ENCODE measurements at regions not wholly inside any gene's neighbourhood (a gene's known extent, or its start where the extent isn't known, plus 50 kb on each side); places are given as distances from the start of the nearest gene placed in this dataset.
"Not testable (repeated sequence)": the region's sequence is repeated elsewhere in the genome, so short reads cannot be mapped to it uniquely, and the experiment has no call there.

DNA sequence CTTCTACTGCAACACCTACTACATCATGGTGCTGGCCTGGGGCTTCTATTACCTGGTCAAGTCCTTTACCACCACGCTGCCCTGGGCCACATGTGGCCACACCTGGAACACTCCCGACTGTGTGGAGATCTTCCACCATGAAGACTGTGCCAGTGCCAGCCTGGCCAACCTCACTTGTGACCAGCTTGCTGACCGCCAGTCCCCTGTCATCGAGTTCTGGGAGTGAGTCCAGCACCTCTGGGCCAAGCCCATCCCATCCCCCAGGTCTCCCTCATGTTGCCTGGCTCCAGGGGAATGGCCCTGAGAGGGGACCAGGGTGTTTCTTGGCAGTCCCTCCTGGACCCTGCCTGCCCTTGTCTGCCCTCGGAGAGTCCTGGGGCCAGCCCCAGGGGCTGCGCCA is 519.4 kb downstream of the TP53TG3F start:
- H3K27me3 Mint-ChIP-seq; intact Hi-C loops (cut with micrococcal nuclease); H3K36me3 ChIP-seq (ENCODE audit: control insufficient read depth in 2 of 3, insufficient read depth in 3 of 3, low read length in 3 of 3); DNase-seq; H3K27me3 ChIP-seq (ENCODE audit: control insufficient read depth in 2 of 2, insufficient read depth in 2 of 2, low read length in 2 of 2); H3K4me3 ChIP-seq (ENCODE audit: low read length); H3K27ac Mint-ChIP-seq; H3K36me3 Mint-ChIP-seq; H3K27ac ChIP-seq (ENCODE audit: low read depth, low read length); CTCF ChIA-PET; H3K9me3 Mint-ChIP-seq; H3K4me1 Mint-ChIP-seq; ATAC-seq; POLR2A ChIA-PET; H3K4me3 Mint-ChIP-seq; H3K4me1 ChIP-seq (ENCODE audit: control insufficient read depth in 2 of 2, insufficient read depth in 2 of 2, low read length in 2 of 2); H3K9me3 ChIP-seq (ENCODE audit: control insufficient read depth in 2 of 3, low read length in 3 of 3): not testable (repeated sequence)

DNA sequence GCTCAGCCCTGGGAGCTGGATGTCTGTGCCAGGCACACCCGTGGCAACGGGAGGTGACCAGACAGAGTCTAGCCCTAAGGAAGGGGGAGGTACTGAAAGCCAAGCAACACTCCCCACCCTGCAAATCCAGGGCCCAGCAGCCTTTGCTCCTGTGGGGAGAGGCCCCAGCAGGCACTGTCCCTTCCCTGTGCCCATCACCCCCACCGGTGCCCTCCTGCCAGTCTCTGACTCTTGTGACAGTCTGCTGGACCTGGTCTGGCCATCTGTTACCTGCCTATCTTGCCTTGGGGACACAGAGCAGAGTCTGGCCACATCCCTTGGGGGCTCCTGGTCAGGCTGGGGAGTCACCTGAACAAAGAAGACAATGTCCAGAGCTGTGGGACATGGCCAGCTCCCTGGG is 520.2 kb downstream of the TP53TG3F start:
- H3K9me3 Mint-ChIP-seq; H3K27ac ChIP-seq (ENCODE audit: low read depth, low read length); intact Hi-C loops (cut with micrococcal nuclease); ATAC-seq; H3K36me3 Mint-ChIP-seq; H3K27me3 Mint-ChIP-seq; H3K4me3 ChIP-seq (ENCODE audit: low read length); H3K9me3 ChIP-seq (ENCODE audit: control insufficient read depth in 2 of 3, low read length in 3 of 3); CTCF ChIA-PET; H3K27me3 ChIP-seq (ENCODE audit: control insufficient read depth in 2 of 2, insufficient read depth in 2 of 2, low read length in 2 of 2); DNase-seq; H3K27ac Mint-ChIP-seq; H3K36me3 ChIP-seq (ENCODE audit: control insufficient read depth in 2 of 3, insufficient read depth in 3 of 3, low read length in 3 of 3); H3K4me3 Mint-ChIP-seq; H3K4me1 ChIP-seq (ENCODE audit: control insufficient read depth in 2 of 2, insufficient read depth in 2 of 2, low read length in 2 of 2); H3K4me1 Mint-ChIP-seq; POLR2A ChIA-PET: not testable (repeated sequence)

- H3K27ac ChIP-seq (ENCODE audit: low read depth, low read length); H3K4me3 ChIP-seq (ENCODE audit: low read length); H3K27me3 ChIP-seq (ENCODE audit: control insufficient read depth in 2 of 2, insufficient read depth in 2 of 2, low read length in 2 of 2); H3K4me3 Mint-ChIP-seq; H3K27me3 Mint-ChIP-seq; H3K36me3 Mint-ChIP-seq; H3K4me1 ChIP-seq (ENCODE audit: control insufficient read depth in 2 of 2, insufficient read depth in 2 of 2, low read length in 2 of 2); POLR2A ChIA-PET; H3K4me1 Mint-ChIP-seq; H3K27ac Mint-ChIP-seq; DNase-seq; H3K36me3 ChIP-seq (ENCODE audit: control insufficient read depth in 2 of 3, insufficient read depth in 3 of 3, low read length in 3 of 3); H3K9me3 ChIP-seq (ENCODE audit: control insufficient read depth in 2 of 3, low read length in 3 of 3); intact Hi-C loops (cut with micrococcal nuclease); ATAC-seq; CTCF ChIA-PET; H3K9me3 Mint-ChIP-seq: not testable (repeated sequence)
Measured at GRCh38 chr16:33980736-33981135, 521.3 kb downstream of the TP53TG3F start.

DNA sequence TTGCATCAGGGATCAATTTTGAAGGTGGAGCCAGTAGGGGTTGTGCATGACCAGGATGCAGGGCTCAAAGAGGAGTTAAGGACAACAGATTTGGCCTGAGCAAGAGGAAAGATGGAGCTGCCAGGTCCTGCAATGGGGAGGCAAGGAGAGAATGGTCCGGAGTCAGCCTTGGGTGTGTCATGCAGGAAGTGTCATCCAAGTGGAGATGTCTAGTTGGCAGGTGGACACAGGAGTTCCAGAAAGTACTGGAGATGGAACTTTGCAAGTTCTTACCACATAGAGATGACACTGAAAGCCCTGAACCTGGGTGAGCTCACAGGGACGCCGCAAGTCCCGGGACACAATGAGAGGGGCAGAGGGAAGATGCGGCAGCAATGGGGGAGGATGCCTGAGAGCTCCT is 525.0 kb downstream of the TP53TG3F start:
- not testable (repeated sequence) for H3K4me1 Mint-ChIP-seq, H3K27me3 Mint-ChIP-seq, ATAC-seq

GRCh38 chr16:33986521-33986920 is 527.1 kb downstream of the TP53TG3F start:
- intact Hi-C loops (cut with micrococcal nuclease); DNase-seq; H3K4me3 Mint-ChIP-seq; H3K36me3 Mint-ChIP-seq; H3K27ac Mint-ChIP-seq; H3K9me3 Mint-ChIP-seq; H3K4me1 Mint-ChIP-seq; H3K27me3 ChIP-seq (ENCODE audit: control insufficient read depth in 2 of 2, insufficient read depth in 2 of 2, low read length in 2 of 2); CTCF ChIA-PET; H3K4me3 ChIP-seq (ENCODE audit: low read length); POLR2A ChIA-PET; H3K36me3 ChIP-seq (ENCODE audit: control insufficient read depth in 2 of 3, insufficient read depth in 3 of 3, low read length in 3 of 3); H3K9me3 ChIP-seq (ENCODE audit: control insufficient read depth in 2 of 3, low read length in 3 of 3); H3K27me3 Mint-ChIP-seq; ATAC-seq; H3K27ac ChIP-seq (ENCODE audit: low read depth, low read length); H3K4me1 ChIP-seq (ENCODE audit: control insufficient read depth in 2 of 2, insufficient read depth in 2 of 2, low read length in 2 of 2): not testable (repeated sequence)

More for the DNA sequence above, 525.0 kb downstream of the TP53TG3F start:
- DNase-seq; H3K27ac Mint-ChIP-seq; H3K9me3 Mint-ChIP-seq; H3K4me3 ChIP-seq (ENCODE audit: low read length); H3K4me1 ChIP-seq (ENCODE audit: control insufficient read depth in 2 of 2, insufficient read depth in 2 of 2, low read length in 2 of 2); intact Hi-C loops (cut with micrococcal nuclease); CTCF ChIA-PET; H3K36me3 Mint-ChIP-seq; H3K27ac ChIP-seq (ENCODE audit: low read depth, low read length); H3K36me3 ChIP-seq (ENCODE audit: control insufficient read depth in 2 of 3, insufficient read depth in 3 of 3, low read length in 3 of 3); H3K27me3 ChIP-seq (ENCODE audit: control insufficient read depth in 2 of 2, insufficient read depth in 2 of 2, low read length in 2 of 2); POLR2A ChIA-PET; H3K4me3 Mint-ChIP-seq; H3K9me3 ChIP-seq (ENCODE audit: control insufficient read depth in 2 of 3, low read length in 3 of 3): not testable (repeated sequence)

DNA sequence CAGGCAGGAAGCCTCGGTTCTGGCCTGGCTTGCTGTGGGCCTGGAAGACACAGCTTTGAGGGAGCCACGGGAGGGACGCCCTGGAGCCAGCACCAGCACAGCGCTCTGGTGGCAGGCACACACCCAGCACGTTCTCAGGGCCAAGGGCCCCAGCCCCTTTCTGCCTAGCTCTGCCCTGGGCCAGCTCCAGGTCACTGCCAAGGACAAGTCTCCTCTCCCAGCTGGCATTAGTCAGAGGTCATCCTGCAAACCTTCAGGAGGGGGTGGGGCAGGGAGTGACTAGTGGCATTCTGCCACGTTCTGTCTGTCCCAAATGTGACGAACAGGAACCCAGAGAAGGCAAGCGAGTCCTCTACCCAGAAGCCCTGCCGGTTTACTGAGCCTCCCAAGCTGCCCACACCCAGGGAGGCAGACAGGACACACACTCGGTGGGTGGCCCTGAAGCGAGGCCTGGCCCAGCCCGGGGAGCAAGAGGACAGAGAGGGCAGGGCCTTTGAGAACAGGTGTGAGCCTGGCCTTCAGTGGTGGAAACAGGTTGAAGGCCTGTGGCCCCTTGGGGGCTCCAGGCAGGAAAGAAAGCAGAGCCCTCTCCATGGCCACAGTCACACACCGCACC is 528.0 kb downstream of the TP53TG3F start:
- H3K36me3 ChIP-seq (ENCODE audit: control insufficient read depth in 2 of 3, insufficient read depth in 3 of 3, low read length in 3 of 3); H3K4me1 Mint-ChIP-seq; H3K27ac ChIP-seq (ENCODE audit: low read depth, low read length); H3K27ac Mint-ChIP-seq; H3K36me3 Mint-ChIP-seq; H3K4me3 ChIP-seq (ENCODE audit: low read length); H3K27me3 Mint-ChIP-seq; H3K4me1 ChIP-seq (ENCODE audit: control insufficient read depth in 2 of 2, insufficient read depth in 2 of 2, low read length in 2 of 2); DNase-seq; H3K27me3 ChIP-seq (ENCODE audit: control insufficient read depth in 2 of 2, insufficient read depth in 2 of 2, low read length in 2 of 2); H3K4me3 Mint-ChIP-seq; ATAC-seq; CTCF ChIA-PET; H3K9me3 ChIP-seq (ENCODE audit: control insufficient read depth in 2 of 3, low read length in 3 of 3); POLR2A ChIA-PET; intact Hi-C loops (cut with micrococcal nuclease); H3K9me3 Mint-ChIP-seq: not testable (repeated sequence)

DNA sequence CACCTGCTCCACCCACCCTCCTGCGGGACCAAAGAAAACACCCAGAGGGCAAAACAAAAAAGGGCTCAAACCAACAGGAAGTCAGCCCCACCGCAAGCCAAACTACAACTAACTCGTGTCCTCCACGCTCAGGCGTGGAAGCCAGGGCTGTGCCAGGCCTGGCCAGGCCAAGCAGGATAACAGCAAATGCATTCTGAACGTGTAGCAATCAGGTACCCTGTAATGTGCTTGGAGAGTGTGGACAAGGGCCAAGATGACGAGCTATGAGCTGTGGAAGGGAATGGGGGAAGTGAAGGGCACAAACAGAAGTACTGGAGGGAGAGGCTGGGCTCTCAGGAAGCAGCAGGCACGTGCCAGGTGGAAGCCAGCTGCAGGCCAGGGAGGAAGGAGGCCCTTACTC is 528.6 kb downstream of the TP53TG3F start:
- ATAC-seq; H3K4me3 Mint-ChIP-seq; CTCF ChIA-PET; H3K27me3 Mint-ChIP-seq; H3K9me3 ChIP-seq (ENCODE audit: control insufficient read depth in 2 of 3, low read length in 3 of 3); H3K36me3 Mint-ChIP-seq; H3K36me3 ChIP-seq (ENCODE audit: control insufficient read depth in 2 of 3, insufficient read depth in 3 of 3, low read length in 3 of 3); H3K27ac ChIP-seq (ENCODE audit: low read depth, low read length); H3K27ac Mint-ChIP-seq; POLR2A ChIA-PET; DNase-seq; intact Hi-C loops (cut with micrococcal nuclease); H3K4me1 Mint-ChIP-seq; H3K4me3 ChIP-seq (ENCODE audit: low read length); H3K27me3 ChIP-seq (ENCODE audit: control insufficient read depth in 2 of 2, insufficient read depth in 2 of 2, low read length in 2 of 2); H3K4me1 ChIP-seq (ENCODE audit: control insufficient read depth in 2 of 2, insufficient read depth in 2 of 2, low read length in 2 of 2); H3K9me3 Mint-ChIP-seq: not testable (repeated sequence)

All from naive thymus-derived CD4-positive, alpha-beta T cell (primary cell).